ENCODE measurements at regions not wholly inside any gene's neighbourhood (a gene's known extent, or its start where the extent isn't known, plus 50 kb on each side); places are given as distances from the start of the nearest gene placed in this dataset.
"Not testable (repeated sequence)": the region's sequence is repeated elsewhere in the genome, so short reads cannot be mapped to it uniquely, and the experiment has no call there.

GRCh38 chr7:90067171-90067570 lies 87.1 kb upstream of the STEAP1 start:
- no peak overlapping the region for H3K27ac ChIP-seq

GRCh38 chr7:90070238-90070637 lies 84.0 kb upstream of the STEAP1 start:
- not testable (repeated sequence) for H3K9ac ChIP-seq; H2AFZ ChIP-seq (ENCODE audit: low read depth); H4K20me1 ChIP-seq (ENCODE audit: insufficient read depth); H3K4me3 ChIP-seq (IDR thresholded peaks at IDR 0.05; ENCODE audit: insufficient read depth, low read depth, low read length); H3K79me2 ChIP-seq (ENCODE audit: insufficient read depth, low read depth); H3K36me3 ChIP-seq (ENCODE audit: insufficient read depth); H3K27me3 ChIP-seq (ENCODE audit: insufficient read depth, low read depth); H3K27ac ChIP-seq; H3K4me2 ChIP-seq; H3K4me1 ChIP-seq (ENCODE audit: low read depth, poor library complexity, severe bottlenecking)

More at GRCh38 chr7:90067171-90067570, 87.1 kb upstream of the STEAP1 start:
- Histone ChIP-seq H3K27me3 (ENCODE audit: insufficient read depth, low read depth) (no peaks in the 10 kb centered on the region), H2AFZ (ENCODE audit: low read depth) (peak overlapping the region; percentile 23; the same call in 1 of the 2 replicates), H4K20me1 (ENCODE audit: insufficient read depth) (no peaks in the 10 kb centered on the region), H3K4me3 (IDR thresholded peaks at IDR 0.05; ENCODE audit: insufficient read depth, low read depth, low read length) (no peak overlapping the region), H3K36me3 (ENCODE audit: insufficient read depth) (no peaks in the 10 kb centered on the region), H3K79me2 (ENCODE audit: insufficient read depth, low read depth) (no peaks in the 10 kb centered on the region), H3K9ac (no peak overlapping the region), H3K4me2 (no peak overlapping the region), H3K4me1 (ENCODE audit: low read depth, poor library complexity, severe bottlenecking) (no peaks in the 10 kb centered on the region)
- no peak for TF ChIP-seq CTCF (conservative IDR thresholded peaks at IDR 0.05; ENCODE audit: low read depth, low read length)

GRCh38 chr7:90078921-90079320 lies 75.3 kb upstream of the STEAP1 start:
- Histone ChIP-seq H4K20me1 (ENCODE audit: insufficient read depth) (no peaks in the 10 kb centered on the region), H3K79me2 (ENCODE audit: insufficient read depth, low read depth) (no peaks in the 10 kb centered on the region), H3K27me3 (ENCODE audit: insufficient read depth, low read depth) (no peaks in the 10 kb centered on the region), H3K4me3 (IDR thresholded peaks at IDR 0.05; ENCODE audit: insufficient read depth, low read depth, low read length) (no peak overlapping the region), H3K9ac (no peak overlapping the region), H2AFZ (ENCODE audit: low read depth) (no peak overlapping the region), H3K4me2 (no peak overlapping the region), H3K4me1 (ENCODE audit: low read depth, poor library complexity, severe bottlenecking) (no peaks in the 10 kb centered on the region), H3K27ac (no peak overlapping the region), H3K36me3 (ENCODE audit: insufficient read depth) (no peaks in the 10 kb centered on the region)
- no peak for TF ChIP-seq CTCF (conservative IDR thresholded peaks at IDR 0.05; ENCODE audit: low read depth, low read length)

GRCh38 chr7:90081621-90082020 lies 72.6 kb upstream of the STEAP1 start:
- H3K27ac ChIP-seq = no peak overlapping the region
- H3K4me3 ChIP-seq (IDR thresholded peaks at IDR 0.05; ENCODE audit: insufficient read depth, low read depth, low read length) = no peak overlapping the region
- H3K27me3 ChIP-seq (ENCODE audit: insufficient read depth, low read depth) = no peaks in the 10 kb centered on the region
- H4K20me1 ChIP-seq (ENCODE audit: insufficient read depth) = no peaks in the 10 kb centered on the region
- TF ChIP-seq CTCF (conservative IDR thresholded peaks at IDR 0.05; ENCODE audit: low read depth, low read length) = no peak
- no peak overlapping the region for H2AFZ ChIP-seq (ENCODE audit: low read depth)
- no peaks in the 10 kb centered on the region for H3K36me3 ChIP-seq (ENCODE audit: insufficient read depth)
- H3K4me2 ChIP-seq = no peak overlapping the region
- no peak overlapping the region for H3K9ac ChIP-seq
- no peaks in the 10 kb centered on the region for H3K4me1 ChIP-seq (ENCODE audit: low read depth, poor library complexity, severe bottlenecking)
- H3K79me2 ChIP-seq (ENCODE audit: insufficient read depth, low read depth) = no peaks in the 10 kb centered on the region

- no peak overlapping the region for H2AFZ ChIP-seq (ENCODE audit: low read depth)
- no peaks in the 10 kb centered on the region for H3K36me3 ChIP-seq (ENCODE audit: insufficient read depth)
- no peaks in the 10 kb centered on the region for H4K20me1 ChIP-seq (ENCODE audit: insufficient read depth)
- H3K79me2 ChIP-seq (ENCODE audit: insufficient read depth, low read depth) = no peaks in the 10 kb centered on the region
- TF ChIP-seq CTCF (conservative IDR thresholded peaks at IDR 0.05; ENCODE audit: low read depth, low read length) = no peak
- no peak overlapping the region for H3K27ac ChIP-seq
- no peaks in the 10 kb centered on the region for H3K27me3 ChIP-seq (ENCODE audit: insufficient read depth, low read depth)
- H3K4me2 ChIP-seq = no peak overlapping the region
- H3K9ac ChIP-seq = no peak overlapping the region
- no peak overlapping the region for H3K4me3 ChIP-seq (IDR thresholded peaks at IDR 0.05; ENCODE audit: insufficient read depth, low read depth, low read length)
- H3K4me1 ChIP-seq (ENCODE audit: low read depth, poor library complexity, severe bottlenecking) = peaks cover 6% of the 10 kb centered on the region
Observed at GRCh38 chr7:90092506-90092905, 61.8 kb upstream of the STEAP1 start.
